Muscle layer of colon (tissue), 2 donors: ENCODE measurements at regions not wholly inside any gene's neighbourhood (a gene's known extent, or its start where the extent isn't known, plus 50 kb on each side); places are given as distances from the start of the nearest gene placed in this dataset.

Experiments
- H3K27ac ChIP-seq: one replicate; pipeline ENCODE4 v1.7.0; 2013; ENCODE audit warnings: low read depth, mild to moderate bottlenecking, low read length, moderate library complexity
- H3K27me3 ChIP-seq, 2 donors: one replicate each; pipeline ENCODE4 v1.7.0; 2013; ENCODE audit warnings: low read length in 2 of 2, mild to moderate bottlenecking in 2 of 2; ENCODE audit not compliant: insufficient read depth in 2 of 2, control insufficient read depth in 1 of 2
- H3K36me3 ChIP-seq: one replicate; pipeline ENCODE4 v1.7.0; 2013; ENCODE audit warnings: mild to moderate bottlenecking, low read length; ENCODE audit not compliant: insufficient read depth
- H3K4me1 ChIP-seq: one replicate; pipeline ENCODE4 v1.7.0; 2013; ENCODE audit warnings: mild to moderate bottlenecking, low read length; ENCODE audit not compliant: insufficient read depth
- H3K4me3 ChIP-seq, 2 donors: one replicate each; pipeline ENCODE4 v1.7.0; 2013; ENCODE audit warnings: low read length in 2 of 2, low read depth in 1 of 2, mild to moderate bottlenecking in 1 of 2, moderate library complexity in 1 of 2
- H3K9ac ChIP-seq: one replicate; pipeline ENCODE4 v1.7.0; 2013; ENCODE audit warnings: low read length
- H3K9me3 ChIP-seq: one replicate; pipeline ENCODE4 v1.7.0; 2013; ENCODE audit warnings: mild to moderate bottlenecking, low read length
- donor health status: abdominal sarcoma.
- donor health status: Adenocarcinoma of cecum.

GRCh38 chr4:45122406-45122805 is 396.1 kb upstream of the GNPDA2 start:
- Histone ChIP-seq H3K4me3 (no peak overlapping the region), H3K9ac (no peak overlapping the region), H3K27ac (no peak overlapping the region), H3K36me3 (no peaks in the 10 kb centered on the region), H3K4me1 (no peaks in the 10 kb centered on the region), H3K27me3 (no peaks in the 10 kb centered on the region), H3K9me3 (no peaks in the 10 kb centered on the region)

GRCh38 chr4:45121426-45121975 is 395.1 kb upstream of the GNPDA2 start:
- Histone ChIP-seq H3K27me3 (no peaks in the 10 kb centered on the region), H3K36me3 (no peaks in the 10 kb centered on the region), H3K4me3 (no peak overlapping the region), H3K9me3 (no peaks in the 10 kb centered on the region), H3K27ac (no peak overlapping the region), H3K4me1 (no peaks in the 10 kb centered on the region), H3K9ac (no peak overlapping the region)

- H3K9ac ChIP-seq = no peak overlapping the region
- H3K36me3 ChIP-seq = no peaks in the 10 kb centered on the region
- H3K4me3 ChIP-seq = no peak overlapping the region
- no peaks in the 10 kb centered on the region for H3K9me3 ChIP-seq
- H3K27ac ChIP-seq = no peak overlapping the region
- H3K27me3 ChIP-seq = no peaks in the 10 kb centered on the region
- no peaks in the 10 kb centered on the region for H3K4me1 ChIP-seq
These were observed 393.8 kb upstream of the GNPDA2 start for GRCh38 chr4:45120163-45120562.

GRCh38 chr4:45119376-45119775 is 393.0 kb upstream of the GNPDA2 start:
- H3K9ac ChIP-seq = no peak overlapping the region
- H3K27ac ChIP-seq = no peak overlapping the region

GRCh38 chr4:45102716-45103115 is 376.4 kb upstream of the GNPDA2 start:
- Histone ChIP-seq H3K27ac (no peak overlapping the region), H3K9ac (no peak overlapping the region), H3K36me3 (no peaks in the 10 kb centered on the region), H3K9me3 (no peaks in the 10 kb centered on the region), H3K4me3 (no peak overlapping the region), H3K4me1 (no peaks in the 10 kb centered on the region), H3K27me3 (no peaks in the 10 kb centered on the region)

More at GRCh38 chr4:45119376-45119775, 393.0 kb upstream of the GNPDA2 start:
- no peaks in the 10 kb centered on the region for H3K36me3 ChIP-seq
- H3K9me3 ChIP-seq = no peaks in the 10 kb centered on the region
- H3K4me3 ChIP-seq = no peak overlapping the region
- no peaks in the 10 kb centered on the region for H3K27me3 ChIP-seq
- H3K4me1 ChIP-seq = no peaks in the 10 kb centered on the region

GRCh38 chr4:45100956-45101818 is 374.8 kb upstream of the GNPDA2 start:
- Histone ChIP-seq H3K36me3 (no peaks in the 10 kb centered on the region), H3K9ac (no peak overlapping the region), H3K4me1 (no peaks in the 10 kb centered on the region), H3K4me3 (no peak overlapping the region), H3K27me3 (no peaks in the 10 kb centered on the region), H3K27ac (no peak overlapping the region), H3K9me3 (no peaks in the 10 kb centered on the region)

GRCh38 chr4:45099471-45099870 is 373.1 kb upstream of the GNPDA2 start:
- H3K4me1 ChIP-seq = no peaks in the 10 kb centered on the region
- H3K27ac ChIP-seq = no peak overlapping the region
- H3K27me3 ChIP-seq = no peaks in the 10 kb centered on the region
- H3K4me3 ChIP-seq = no peak overlapping the region
- H3K36me3 ChIP-seq = no peaks in the 10 kb centered on the region
- H3K9ac ChIP-seq = no peak overlapping the region
- H3K9me3 ChIP-seq = no peaks in the 10 kb centered on the region

GRCh38 chr4:45094684-45095083 is 368.3 kb upstream of the GNPDA2 start:
- Histone ChIP-seq H3K4me1 (no peaks in the 10 kb centered on the region), H3K4me3 (no peak overlapping the region), H3K27me3 (no peaks in the 10 kb centered on the region), H3K36me3 (no peaks in the 10 kb centered on the region), H3K9ac (no peak overlapping the region), H3K27ac (no peak overlapping the region), H3K9me3 (no peaks in the 10 kb centered on the region)

- Histone ChIP-seq H3K27ac (no peak overlapping the region), H3K27me3 (no peaks in the 10 kb centered on the region), H3K4me3 (no peak overlapping the region), H3K9me3 (no peaks in the 10 kb centered on the region), H3K4me1 (no peaks in the 10 kb centered on the region), H3K36me3 (no peaks in the 10 kb centered on the region), H3K9ac (no peak overlapping the region)
These were observed 355.7 kb upstream of the GNPDA2 start for GRCh38 chr4:45082101-45082500.

- no peak overlapping the region for H3K4me3 ChIP-seq
- H3K36me3 ChIP-seq = no peaks in the 10 kb centered on the region
- no peaks in the 10 kb centered on the region for H3K9me3 ChIP-seq
- no peaks in the 10 kb centered on the region for H3K4me1 ChIP-seq
- H3K9ac ChIP-seq = no peak overlapping the region
- no peaks in the 10 kb centered on the region for H3K27me3 ChIP-seq
- H3K27ac ChIP-seq = no peak overlapping the region
These were observed 353.3 kb upstream of the GNPDA2 start for GRCh38 chr4:45079616-45080015.

GRCh38 chr4:45078201-45078600 is 351.8 kb upstream of the GNPDA2 start:
- no peaks in the 10 kb centered on the region for H3K27me3 ChIP-seq
- no peak overlapping the region for H3K9ac ChIP-seq
- no peak overlapping the region for H3K4me3 ChIP-seq
- H3K27ac ChIP-seq = no peak overlapping the region
- H3K36me3 ChIP-seq = no peaks in the 10 kb centered on the region
- no peaks in the 10 kb centered on the region for H3K9me3 ChIP-seq
- H3K4me1 ChIP-seq = no peaks in the 10 kb centered on the region

GRCh38 chr4:45072981-45073380 is 346.6 kb upstream of the GNPDA2 start:
- Histone ChIP-seq H3K27me3 (no peaks in the 10 kb centered on the region), H3K4me3 (no peak overlapping the region)

More at GRCh38 chr4:45072981-45073380, 346.6 kb upstream of the GNPDA2 start:
- Histone ChIP-seq H3K9me3 (no peaks in the 10 kb centered on the region), H3K36me3 (no peaks in the 10 kb centered on the region), H3K9ac (no peak overlapping the region), H3K27ac (no peak overlapping the region), H3K4me1 (no peaks in the 10 kb centered on the region)
